GM23248 (cell line): ENCODE measurements at regions not wholly inside any gene's neighbourhood (a gene's known extent, or its start where the extent isn't known, plus 50 kb on each side); places are given as distances from the start of the nearest gene placed in this dataset.

Experiments
- EZH2 ChIP-seq: fragments of 200-600 bp; sonication (generic); IDR thresholded peaks from 2 replicates; pipeline ENCODE4 v1.6.1; 2018; ENCODE audit warnings: antibody characterized with exemption, mild to moderate bottlenecking; ENCODE audit not compliant: insufficient read depth, poor library complexity, severe bottlenecking
- EZH2phosphoT487 ChIP-seq: fragments of 200-600 bp; sonication (generic); IDR thresholded peaks from 2 replicates; pipeline ENCODE4 v1.6.1; 2018; ENCODE audit warnings: antibody characterized with exemption, moderate library complexity, mild to moderate bottlenecking, low read depth; ENCODE audit not compliant: insufficient read depth

- TF ChIP-seq EZH2 = no peak
- no peak for TF ChIP-seq EZH2phosphoT487
Measured at GRCh38 chr9:6126377-6126776, 89.2 kb upstream of the IL33 start.
